Thoracic aorta (tissue), 2 donors: ENCODE measurements at regions not wholly inside any gene's neighbourhood (a gene's known extent, or its start where the extent isn't known, plus 50 kb on each side); places are given as distances from the start of the nearest gene placed in this dataset.

Experiments
- ATAC-seq: fragments of 150-250 bp; one replicate; pipeline ENCODE4 v1.8.0; 2017; ENCODE audit warnings: low read depth; ENCODE audit not compliant: insufficient number of reproducible peaks, low FRiP score
- DNase-seq: peaks from one replicate; pipeline ENCODE4 v3.0.0-alpha.2; 2020; ENCODE audit warnings: low spot score
- H3K27ac ChIP-seq, 2 donors: fragments of 200-600 bp; sonication (generic); 1 replicate in 1 of 2; 2 replicates in 1 of 2; pipeline ENCODE4 v1.5.1; 2016; ENCODE audit warnings: mild to moderate bottlenecking in 2 of 2, moderate library complexity in 2 of 2
- H3K27me3 ChIP-seq: fragments of 200-600 bp; sonication (generic); replicated peaks from 2 replicates; pipeline ENCODE4 v1.6.0; 2016; ENCODE audit warnings: mild to moderate bottlenecking; ENCODE audit not compliant: insufficient read depth
- H3K36me3 ChIP-seq: fragments of 200-600 bp; sonication (generic); one replicate; pipeline ENCODE4 v1.5.1; 2016
- H3K4me1 ChIP-seq, 2 donors: fragments of 200-600 bp; sonication (generic); 1 replicate in 1 of 2; 2 replicates in 1 of 2; pipeline versions ENCODE4 v1.5.1 to v1.6.0; 2016; ENCODE audit warnings: low read depth in 2 of 2, mild to moderate bottlenecking in 1 of 2; ENCODE audit not compliant: control insufficient read depth in 1 of 2
- H3K4me3 ChIP-seq: fragments of 200-600 bp; sonication (generic); 2 replicates; pipeline ENCODE4 v1.5.1; 2016; ENCODE audit warnings: mild to moderate bottlenecking
- H3K9me3 ChIP-seq: fragments of 200-600 bp; sonication (generic); 2 replicates; pipeline ENCODE4 v1.5.1; 2016
- CTCF ChIP-seq: fragments of 200-600 bp; sonication (generic); IDR thresholded peaks from one replicate; pipeline ENCODE4 v1.5.1; 2019; ENCODE audit warnings: antibody characterized with exemption

- peaks cover 5 to 11% of the 10 kb centered on the region in 2 donors for H3K4me1 ChIP-seq
- no peaks in the 10 kb centered on the region for H3K9me3 ChIP-seq
- TF ChIP-seq CTCF, result no peak
- no peaks in the 10 kb centered on the region for H3K27me3 ChIP-seq
- no peak overlapping the region for H3K4me3 ChIP-seq
- DNase-seq (no peak), ATAC-seq (no peak)
- no peaks in the 10 kb centered on the region for H3K36me3 ChIP-seq
- no peak overlapping the region for H3K27ac ChIP-seq
Measured at GRCh38 chr16:79528338-79528737, 72.2 kb downstream of the MAF start.

GRCh38 chr16:79523971-79524370 is 76.6 kb downstream of the MAF start:
- TF ChIP-seq CTCF, result no peak
- no peaks in the 10 kb centered on the region for H3K36me3 ChIP-seq
- ATAC-seq (no peak), DNase-seq (no peak)
- H3K27me3 ChIP-seq, result no peaks in the 10 kb centered on the region
- no peak overlapping the region for H3K27ac ChIP-seq
- H3K9me3 ChIP-seq, result no peaks in the 10 kb centered on the region
- H3K4me3 ChIP-seq, result no peak overlapping the region
- peaks cover 5 to 11% of the 10 kb centered on the region in 2 donors for H3K4me1 ChIP-seq

GRCh38 chr16:79519448-79519847 is 81.1 kb downstream of the MAF start:
- ATAC-seq, result no peak
- DNase-seq, result no peak
- Histone ChIP-seq H3K27me3 (no peaks in the 10 kb centered on the region), H3K4me1 (no peaks in the 10 kb centered on the region), H3K27ac (no peak overlapping the region), H3K4me3 (no peak overlapping the region), H3K9me3 (no peaks in the 10 kb centered on the region), H3K36me3 (no peaks in the 10 kb centered on the region)
- TF ChIP-seq CTCF, result no peak

- Histone ChIP-seq H3K27ac (no peak overlapping the region), H3K4me3 (no peak overlapping the region), H3K4me1 (no peaks in the 10 kb centered on the region), H3K9me3 (no peaks in the 10 kb centered on the region), H3K36me3 (no peaks in the 10 kb centered on the region), H3K27me3 (no peaks in the 10 kb centered on the region)
- DNase-seq, result no peak
- no peak for TF ChIP-seq CTCF
- ATAC-seq, result no peak
Measured at GRCh38 chr16:79517156-79517555, 83.4 kb downstream of the MAF start.

- Histone ChIP-seq H3K36me3 (no peaks in the 10 kb centered on the region), H3K4me3 (no peak overlapping the region), H3K9me3 (no peaks in the 10 kb centered on the region), H3K27me3 (no peaks in the 10 kb centered on the region), H3K4me1 (peaks cover 9 to 17% of the 10 kb centered on the region in 2 donors), H3K27ac (no peak overlapping the region)
- no peak for ATAC-seq
- DNase-seq, result no peak
- TF ChIP-seq CTCF, result no peak
Measured at GRCh38 chr16:79510879-79511278, 89.7 kb downstream of the MAF start.
